ENCODE measurements at regions not wholly inside any gene's neighbourhood (a gene's known extent, or its start where the extent isn't known, plus 50 kb on each side); places are given as distances from the start of the nearest gene placed in this dataset.

DNA sequence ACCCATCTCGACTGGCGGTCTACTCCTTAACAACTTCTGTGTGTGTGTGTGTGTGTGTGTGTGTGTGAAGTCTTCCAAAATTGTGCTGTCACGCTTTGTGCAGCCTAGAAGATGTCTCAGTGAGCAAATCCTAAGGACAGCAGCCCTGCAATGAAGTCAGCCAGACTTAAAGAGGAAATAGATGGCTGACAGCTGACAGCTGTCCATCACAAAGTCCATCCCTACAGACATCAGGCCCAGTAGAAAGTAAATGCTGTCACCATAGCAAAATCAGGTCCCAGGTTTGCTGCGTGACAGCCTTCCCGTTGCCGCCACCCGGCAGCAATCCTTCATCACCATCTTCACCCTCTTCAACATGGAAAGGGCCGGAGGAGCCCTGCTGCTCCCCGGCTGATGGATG is 416.0 kb downstream of the SOX9 start:
- CTCF ChIA-PET, result interaction anchor here (1.8 kb wide), 1 partner anchor 1769 kb away, joined by 3 read pairs; no protein-coding TSS in a partner anchor
- H3K4me3 Mint-ChIP-seq, result no peak overlapping the region
- ATAC-seq (no peak), DNase-seq (no peak)
- peaks cover 3% of the 10 kb centered on the region for H3K9me3 Mint-ChIP-seq (ENCODE audit: low read depth)
- intact Hi-C loops (cut with DNase I, micrococcal nuclease), result no loop called here
- no peak overlapping the region for H3K27ac Mint-ChIP-seq
- H3K36me3 Mint-ChIP-seq (ENCODE audit: low read depth), result no peaks in the 10 kb centered on the region
- H3K4me1 Mint-ChIP-seq, result peaks cover 5% of the 10 kb centered on the region
- POLR2A ChIA-PET, result no interaction called here
- peaks cover 22% of the 10 kb centered on the region for H3K27me3 Mint-ChIP-seq

DNA sequence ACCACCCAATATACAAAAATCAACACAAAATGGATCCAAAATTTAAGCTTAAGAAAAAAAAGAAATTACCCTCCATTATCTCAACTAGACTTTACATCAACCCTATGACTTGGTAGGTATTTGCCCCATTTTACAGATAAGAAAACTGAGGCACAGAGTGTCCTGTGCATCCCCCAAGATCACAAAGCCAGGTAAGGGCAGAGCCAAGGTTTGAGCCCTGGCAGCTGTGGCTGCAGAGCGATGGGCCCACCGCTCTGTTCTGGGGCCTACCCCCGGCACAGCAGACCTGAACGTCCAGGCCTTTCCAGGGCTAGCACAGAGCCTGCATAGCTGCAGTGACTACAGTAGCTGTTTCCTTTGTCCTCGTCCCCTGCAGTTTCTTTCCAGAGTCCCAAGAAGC is 417.6 kb downstream of the SOX9 start:
- CTCF ChIA-PET, result interaction anchor here (0.6 to 3.0 kb wide), 6 partner anchors 19 to 1771 kb away, joined by 3 to 10 read pairs (median 4); no protein-coding TSS in a partner anchor
- peaks cover 3% of the 10 kb centered on the region for H3K9me3 Mint-ChIP-seq (ENCODE audit: low read depth)
- no peak overlapping the region for H3K27ac Mint-ChIP-seq
- DNase-seq (no peak), ATAC-seq (no peak)
- POLR2A ChIA-PET, result no interaction called here
- H3K27me3 Mint-ChIP-seq, result peaks cover 28% of the 10 kb centered on the region
- no peaks in the 10 kb centered on the region for H3K36me3 Mint-ChIP-seq (ENCODE audit: low read depth)
- no peak overlapping the region for H3K4me3 Mint-ChIP-seq
- intact Hi-C loops (cut with DNase I, micrococcal nuclease), result no loop called here
- peaks cover 5% of the 10 kb centered on the region for H3K4me1 Mint-ChIP-seq

DNA sequence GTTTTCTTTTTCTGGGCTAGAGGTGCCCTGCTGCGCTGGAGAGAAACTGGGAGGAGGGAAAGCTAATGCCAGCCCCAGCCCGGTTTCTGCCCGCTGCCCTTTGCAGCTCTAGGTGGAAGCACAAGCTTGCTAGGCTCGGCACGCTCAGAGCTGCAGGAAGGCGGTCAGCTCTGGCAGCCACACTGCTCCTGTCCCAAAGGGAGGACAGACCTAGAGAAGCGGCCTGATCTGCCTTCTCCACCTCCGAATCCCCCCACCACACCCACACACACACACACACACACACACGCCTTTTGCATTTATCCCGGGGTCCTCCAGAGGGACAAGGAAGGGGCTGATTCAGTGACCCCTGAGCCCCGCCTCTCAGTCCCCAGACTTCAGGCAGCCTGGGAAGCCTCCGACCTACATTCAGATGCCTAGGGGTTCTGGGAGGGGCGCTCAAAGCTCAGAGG is 418.1 kb downstream of the SOX9 start:
- Mint-ChIP-seq H3K9me3 (ENCODE audit: low read depth) (peaks cover 3% of the 10 kb centered on the region), H3K27me3 (peaks cover 28% of the 10 kb centered on the region), H3K27ac (no peak overlapping the region), H3K4me3 (no peak overlapping the region), H3K36me3 (ENCODE audit: low read depth) (no peaks in the 10 kb centered on the region), H3K4me1 (peaks cover 5% of the 10 kb centered on the region)
- intact Hi-C loops (cut with DNase I, micrococcal nuclease), result no loop called here
- CTCF ChIA-PET, result interaction anchor here (0.6 to 3.0 kb wide), 9 partner anchors 13 to 1772 kb away, joined by 3 to 10 read pairs (median 3); no protein-coding TSS in a partner anchor
- DNase-seq, result no peak
- POLR2A ChIA-PET, result no interaction called here
- ATAC-seq, result no peak

DNA sequence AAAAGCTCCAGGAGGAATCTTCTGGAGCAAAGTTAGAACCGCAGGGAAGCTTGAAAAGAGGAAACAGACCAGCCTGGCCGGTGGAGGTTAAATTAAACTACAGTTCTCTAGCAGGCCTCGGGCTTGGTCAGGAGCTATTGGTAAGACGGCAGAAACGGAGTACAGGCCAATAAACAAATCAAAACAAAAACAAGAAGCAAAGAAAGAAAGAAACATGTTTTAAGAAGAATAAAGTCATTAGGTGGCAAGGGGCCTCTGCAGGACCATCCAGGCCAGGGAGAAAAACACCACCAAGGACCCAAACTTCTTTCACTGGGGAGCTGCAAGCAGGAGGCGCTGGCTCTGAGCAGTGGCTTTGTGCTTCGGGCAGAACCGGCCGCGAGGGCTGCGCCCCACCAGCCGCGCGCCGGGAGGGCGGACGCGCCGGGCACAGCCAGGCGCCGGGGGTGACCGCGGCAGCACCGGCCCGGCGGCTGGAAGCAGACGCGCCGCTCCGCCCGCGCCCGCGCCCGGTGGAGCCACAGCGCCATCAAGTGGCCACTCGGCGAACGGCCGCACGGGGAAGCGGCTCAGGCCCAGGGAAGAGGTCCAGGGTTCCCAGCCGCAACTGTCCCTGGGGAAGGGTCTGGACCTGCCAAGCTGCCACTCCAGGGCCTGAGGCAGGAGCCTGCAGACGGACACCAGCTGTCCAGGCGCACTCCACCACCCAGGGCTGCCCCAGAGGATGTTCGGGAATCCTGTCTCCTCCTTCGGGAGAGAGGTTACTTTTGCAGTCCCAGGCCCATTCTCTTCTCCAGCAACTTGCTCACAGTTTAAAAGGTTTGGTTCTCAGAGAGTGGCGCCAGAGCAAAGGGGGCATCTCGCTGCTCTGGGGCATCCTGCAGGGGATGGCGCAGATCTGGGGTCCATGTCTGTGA is 419.4 kb downstream of the SOX9 start:
- ATAC-seq (peak; percentile 74), DNase-seq (peak; percentile 78)
- peaks cover 5% of the 10 kb centered on the region for H3K4me1 Mint-ChIP-seq
- CTCF ChIA-PET, result interaction anchor here (0.9 to 3.0 kb wide), 8 partner anchors 12 to 1773 kb away, joined by 3 to 10 read pairs (median 4); no protein-coding TSS in a partner anchor
- intact Hi-C loops (cut with DNase I, micrococcal nuclease), result loop anchor here (1.0 to 10.0 kb wide), 8 partner anchors 418 to 1904 kb away; partner anchors contain the start of gene SOX9 (in 1 of the 2)
- POLR2A ChIA-PET, result no interaction called here
- H3K27me3 Mint-ChIP-seq, result peaks cover 26% of the 10 kb centered on the region
- H3K27ac Mint-ChIP-seq, result no peak overlapping the region
- H3K4me3 Mint-ChIP-seq, result no peak overlapping the region
- no peaks in the 10 kb centered on the region for H3K9me3 Mint-ChIP-seq (ENCODE audit: low read depth)
- no peaks in the 10 kb centered on the region for H3K36me3 Mint-ChIP-seq (ENCODE audit: low read depth)

DNA sequence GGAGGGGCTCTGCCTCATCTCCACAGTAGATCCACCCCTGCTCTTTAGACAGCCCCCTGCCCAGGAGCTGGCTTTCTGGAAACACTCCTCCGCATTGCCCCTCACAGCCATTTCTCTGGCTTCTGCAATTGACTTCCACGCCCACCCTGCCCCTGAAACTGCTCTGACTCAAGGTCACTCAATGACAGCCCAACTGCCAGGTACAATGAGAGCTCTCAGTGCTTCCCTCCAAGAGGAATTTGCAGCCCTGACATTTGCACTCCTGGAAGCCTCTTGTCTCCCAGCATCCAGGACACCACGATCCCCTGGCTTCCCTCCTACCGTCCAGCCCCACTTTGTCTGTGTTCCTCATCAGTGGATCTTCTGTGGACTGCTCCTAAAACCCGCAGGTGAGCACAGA is 421.5 kb downstream of the SOX9 start:
- H3K4me3 Mint-ChIP-seq, result no peak overlapping the region
- no peak for DNase-seq
- peaks cover 23% of the 10 kb centered on the region for H3K27me3 Mint-ChIP-seq
- no peaks in the 10 kb centered on the region for H3K36me3 Mint-ChIP-seq (ENCODE audit: low read depth)
- ChIA-PET POLR2A (no interaction called here), CTCF (interaction anchor here (1.2 kb wide), 1 partner anchor 15 kb away, joined by 3 read pairs; no protein-coding TSS in a partner anchor)
- no peak overlapping the region for H3K27ac Mint-ChIP-seq
- no peaks in the 10 kb centered on the region for H3K9me3 Mint-ChIP-seq (ENCODE audit: low read depth)
- peaks cover 5% of the 10 kb centered on the region for H3K4me1 Mint-ChIP-seq
- no peak for ATAC-seq
- intact Hi-C loops (cut with DNase I, micrococcal nuclease), result loop anchor here (5.0 to 10.0 kb wide), 4 partner anchors 420 to 1775 kb away; partner anchors contain the start of gene SOX9 (in 1 of the 2)

- DNase-seq (no peak), ATAC-seq (no peak)
- Mint-ChIP-seq H3K27me3 (peaks cover 15% of the 10 kb centered on the region), H3K27ac (no peak overlapping the region), H3K9me3 (ENCODE audit: low read depth) (no peaks in the 10 kb centered on the region), H3K4me3 (no peak overlapping the region), H3K36me3 (ENCODE audit: low read depth) (no peaks in the 10 kb centered on the region), H3K4me1 (peaks cover 3% of the 10 kb centered on the region)
- intact Hi-C loops (cut with DNase I, micrococcal nuclease), result loop anchor here in 1 of 2 experiments (10.0 kb wide), 1 partner anchor 1071 kb away; no protein-coding TSS in a partner anchor
- CTCF ChIA-PET, result interaction anchor here (0.9 to 1.5 kb wide), 2 partner anchors 11 to 14 kb away, joined by 3 to 4 read pairs; no protein-coding TSS in a partner anchor
- POLR2A ChIA-PET, result no interaction called here
These were observed 424.9 kb downstream of the SOX9 start for GRCh38 chr17:72545766-72546165.

DNA sequence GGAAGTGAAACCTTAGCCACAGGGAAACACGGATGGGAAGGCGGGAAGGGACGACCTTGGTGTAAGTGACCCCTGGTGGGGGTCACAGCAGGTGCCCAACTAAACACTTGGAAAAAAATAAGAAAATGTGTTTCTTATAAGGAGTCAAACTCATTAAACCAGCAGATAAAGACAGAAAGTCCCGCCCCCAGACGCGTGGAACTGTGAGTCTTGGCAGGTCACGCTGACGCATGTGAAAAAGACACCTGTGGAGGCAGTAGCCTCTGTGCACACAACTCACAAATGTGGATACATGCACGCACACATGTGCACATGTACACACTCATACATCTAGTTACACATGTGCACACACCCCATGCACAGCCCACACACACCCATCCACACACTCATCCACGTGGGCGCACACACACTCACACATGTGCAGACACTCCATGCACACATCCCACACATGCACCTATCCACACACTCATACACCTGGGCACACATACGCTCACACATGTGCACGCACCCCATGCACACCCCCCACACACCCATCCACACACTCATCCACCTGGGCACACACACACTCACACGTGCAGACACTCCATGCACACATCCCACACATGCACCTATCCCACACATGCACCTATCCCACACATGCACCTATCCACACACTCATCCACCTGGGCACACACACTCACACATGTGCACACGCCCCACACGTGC is 432.4 kb downstream of the SOX9 start:
- intact Hi-C loops (cut with DNase I, micrococcal nuclease), result loop anchor here in 1 of 2 experiments (10.0 kb wide), 1 partner anchor 812 kb away; no protein-coding TSS in a partner anchor
- ATAC-seq (no peak), DNase-seq (no peak)
- Mint-ChIP-seq H3K27me3 (peaks cover 2% of the 10 kb centered on the region), H3K4me3 (no peak overlapping the region), H3K9me3 (ENCODE audit: low read depth) (no peaks in the 10 kb centered on the region), H3K36me3 (ENCODE audit: low read depth) (no peaks in the 10 kb centered on the region), H3K4me1 (no peaks in the 10 kb centered on the region), H3K27ac (no peak overlapping the region)
- ChIA-PET POLR2A (no interaction called here), CTCF (no interaction called here)

GRCh38 chr17:72554508-72554907 is 433.7 kb downstream of the SOX9 start:
- Mint-ChIP-seq H3K9me3 (ENCODE audit: low read depth) (no peaks in the 10 kb centered on the region), H3K4me1 (no peaks in the 10 kb centered on the region), H3K27ac (no peak overlapping the region), H3K36me3 (ENCODE audit: low read depth) (no peaks in the 10 kb centered on the region), H3K4me3 (no peak overlapping the region), H3K27me3 (peaks cover 2% of the 10 kb centered on the region)
- DNase-seq (no peak), ATAC-seq (no peak)
- ChIA-PET CTCF (no interaction called here), POLR2A (no interaction called here)
- intact Hi-C loops (cut with DNase I, micrococcal nuclease), result loop anchor here in 1 of 2 experiments (10.0 kb wide), 1 partner anchor 810 kb away; no protein-coding TSS in a partner anchor

- Mint-ChIP-seq H3K9me3 (ENCODE audit: low read depth) (no peaks in the 10 kb centered on the region), H3K4me3 (no peak overlapping the region), H3K36me3 (ENCODE audit: low read depth) (no peaks in the 10 kb centered on the region), H3K27ac (no peak overlapping the region), H3K27me3 (peaks cover 2% of the 10 kb centered on the region), H3K4me1 (no peaks in the 10 kb centered on the region)
- intact Hi-C loops (cut with DNase I, micrococcal nuclease), result loop anchor here in 1 of 2 experiments (5.0 to 10.0 kb wide), 3 partner anchors 172 to 810 kb away; no protein-coding TSS in a partner anchor
- DNase-seq (no peak), ATAC-seq (no peak)
- CTCF ChIA-PET, result interaction anchor here (1.0 kb wide), 1 partner anchor 290 kb away, joined by 3 read pairs; no protein-coding TSS in a partner anchor
- POLR2A ChIA-PET, result no interaction called here
These were observed 434.2 kb downstream of the SOX9 start for GRCh38 chr17:72555052-72555451.

DNA sequence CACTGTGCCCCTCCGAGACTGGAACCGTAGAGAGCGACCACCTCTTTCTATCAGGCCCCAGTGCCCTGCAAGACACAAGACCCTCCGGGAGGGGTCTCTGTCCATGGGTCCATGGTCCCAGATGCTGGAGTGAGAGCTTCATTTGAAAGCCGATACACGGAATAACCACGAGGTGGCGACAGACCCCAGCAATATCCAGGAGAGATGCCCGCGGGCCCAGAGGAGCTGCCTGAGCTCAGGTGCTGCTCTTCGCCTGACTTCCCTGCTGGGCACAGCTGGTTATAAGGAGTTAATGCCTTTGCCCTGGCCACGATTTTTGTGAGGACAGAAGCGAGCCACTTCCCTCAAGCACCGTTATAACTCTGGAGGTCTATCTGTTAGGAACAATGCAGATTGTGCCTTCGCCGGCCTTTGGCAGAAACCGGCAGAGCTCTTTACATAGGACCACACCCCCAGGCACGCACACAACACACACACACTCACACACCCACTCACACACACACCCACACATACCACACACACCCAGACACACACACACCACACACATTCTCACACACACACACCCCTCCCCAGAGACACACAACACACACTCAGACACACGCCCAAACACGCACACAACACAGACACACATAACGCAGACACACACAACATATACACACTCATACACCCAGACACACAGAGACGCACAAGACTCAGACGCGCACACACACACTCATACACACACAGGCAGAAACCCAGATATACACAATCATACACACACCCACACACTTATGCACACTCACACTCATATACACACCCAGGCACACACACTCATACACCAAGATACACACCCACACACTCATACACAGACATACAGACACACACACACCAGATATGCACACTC is 436.4 kb downstream of the SOX9 start:
- Mint-ChIP-seq H3K27ac (no peak overlapping the region), H3K9me3 (ENCODE audit: low read depth) (no peaks in the 10 kb centered on the region), H3K27me3 (peaks cover 2% of the 10 kb centered on the region), H3K4me3 (no peak overlapping the region), H3K4me1 (no peaks in the 10 kb centered on the region), H3K36me3 (ENCODE audit: low read depth) (no peaks in the 10 kb centered on the region)
- CTCF ChIA-PET, result interaction anchor here (0.6 to 5.6 kb wide), 38 partner anchors 10 to 1133 kb away, joined by 3 to 71 read pairs (median 3); partner anchors contain the start of gene SSTR2
- DNase-seq (peak; percentile 80), ATAC-seq (peak; percentile 79)
- POLR2A ChIA-PET, result interaction anchor here (0.6 kb wide), 1 partner anchor 1366 kb away, joined by 3 read pairs; no protein-coding TSS in a partner anchor
- intact Hi-C loops (cut with DNase I, micrococcal nuclease), result loop anchor here (1.0 to 10.0 kb wide), 8 partner anchors 104 to 808 kb away; no protein-coding TSS in a partner anchor

All from activated CD4-positive, alpha-beta T cell treated with anti-CD3 and anti-CD28 coated beads for 36 hours (primary cell).